Psoas muscle (tissue), 7 donors: ENCODE measurements at regions not wholly inside any gene's neighbourhood (a gene's known extent, or its start where the extent isn't known, plus 50 kb on each side); places are given as distances from the start of the nearest gene placed in this dataset.

Experiments used
- ATAC-seq, 4 donors: fragments of 200-7000 bp; cut with Tn5 transposase; one replicate each; pipeline ENCODE4 v1.9.1; 2020; ENCODE audit warnings: moderate library complexity in 3 of 4, mild to moderate bottlenecking in 2 of 4
- DNase-seq, 2 donors: peaks; one replicate each; pipeline ENCODE4 v3.0.0-alpha.2; 2020
- H3K27ac ChIP-seq: fragments of 200-600 bp; one replicate; pipeline ENCODE4 v1.8.0; 2022
- H3K27me3 ChIP-seq, 3 donors: fragments of 200-600 bp in 1 of 3; one replicate each; pipeline versions ENCODE4 v1.6.1 to v1.8.0; 2013 to 2022; ENCODE audit warnings: low read length in 2 of 3, mild to moderate bottlenecking in 2 of 3, moderate library complexity in 1 of 3; ENCODE audit not compliant: insufficient read depth in 3 of 3
- H3K36me3 ChIP-seq, 2 donors: fragments of 200-600 bp in 1 of 2; one replicate each; pipeline versions ENCODE4 v1.6.1 to v1.8.0; 2013 to 2022; ENCODE audit warnings: low read depth in 1 of 2, mild to moderate bottlenecking in 1 of 2, moderate library complexity in 1 of 2; ENCODE audit not compliant: insufficient read depth in 1 of 2
- H3K4me1 ChIP-seq: fragments of 200-600 bp; one replicate; pipeline ENCODE4 v1.8.0; 2022
- H3K4me3 ChIP-seq: fragments of 200-600 bp; one replicate; pipeline ENCODE4 v1.8.0; 2022; ENCODE audit warnings: mild to moderate bottlenecking
- H3K9me3 ChIP-seq: fragments of 200-600 bp; one replicate; pipeline ENCODE4 v1.8.0; 2022
- WGBS, 3 donors: extraction: QIAGEN DNeasy Blood & Tissue Kit; methylation state at CpG; one replicate each; pipeline versions ENCODE4 v1.1.6 to v1.1.7; 2013; 5-methylcytosine and 5-hydroxymethylcytosine counted together
- intact Hi-C, 2 donors: fragments of 100-400 bp; cut with DNase I; formaldehyde crosslinking; loops; one replicate each; pipeline versions ENCODE4 v1.11.0 to v1.14.2; 2022
- TF ChIP-seq, protein P1 (sequence below): fragments of 200-600 bp; IDR thresholded peaks from one replicate; pipeline ENCODE4 v1.8.0; 2022; ENCODE audit warnings: antibody characterized with exemption
- donor health status: healthy with polysubstance abuse.
- donor health status: DM: no; HTN: no; CAD: no; lungs with moderate emphysema.
- donor health status: Bipolar disorder and iron deficiency.
- donor health status: healthy.
- donor health status: DM: yes; HTN: yes; CAD: no.
- donor health status: DM: no; HTN: no; CAD: no.
- donor health status: DM: yes; HTN: yes; CAD: no.

- no peak overlapping the region for H3K4me3 ChIP-seq
- H3K4me1 ChIP-seq, result no peaks in the 10 kb centered on the region
- H3K27ac ChIP-seq, result no peak overlapping the region
- intact Hi-C loops, result loop anchor here in 1 of 2 donors (10.0 kb wide), 1 partner anchor 232 kb away; no protein-coding TSS in a partner anchor
- no peaks in the 10 kb centered on the region for H3K9me3 ChIP-seq
- TF ChIP-seq, protein P1, sequence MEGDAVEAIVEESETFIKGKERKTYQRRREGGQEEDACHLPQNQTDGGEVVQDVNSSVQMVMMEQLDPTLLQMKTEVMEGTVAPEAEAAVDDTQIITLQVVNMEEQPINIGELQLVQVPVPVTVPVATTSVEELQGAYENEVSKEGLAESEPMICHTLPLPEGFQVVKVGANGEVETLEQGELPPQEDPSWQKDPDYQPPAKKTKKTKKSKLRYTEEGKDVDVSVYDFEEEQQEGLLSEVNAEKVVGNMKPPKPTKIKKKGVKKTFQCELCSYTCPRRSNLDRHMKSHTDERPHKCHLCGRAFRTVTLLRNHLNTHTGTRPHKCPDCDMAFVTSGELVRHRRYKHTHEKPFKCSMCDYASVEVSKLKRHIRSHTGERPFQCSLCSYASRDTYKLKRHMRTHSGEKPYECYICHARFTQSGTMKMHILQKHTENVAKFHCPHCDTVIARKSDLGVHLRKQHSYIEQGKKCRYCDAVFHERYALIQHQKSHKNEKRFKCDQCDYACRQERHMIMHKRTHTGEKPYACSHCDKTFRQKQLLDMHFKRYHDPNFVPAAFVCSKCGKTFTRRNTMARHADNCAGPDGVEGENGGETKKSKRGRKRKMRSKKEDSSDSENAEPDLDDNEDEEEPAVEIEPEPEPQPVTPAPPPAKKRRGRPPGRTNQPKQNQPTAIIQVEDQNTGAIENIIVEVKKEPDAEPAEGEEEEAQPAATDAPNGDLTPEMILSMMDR, result no peak
- H3K27me3 ChIP-seq, result no peaks in the 10 kb centered on the region
- ATAC-seq, result no peak
- H3K36me3 ChIP-seq, result no peaks in the 10 kb centered on the region
- DNase-seq, result no peak
- WGBS, 3 donors, result 60 to 88% (median 70%) methylated on average over 1 of the region's 1 CpG
Observed at GRCh38 chr5:161042443-161042842, 190.4 kb upstream of the ATP10B start.

DNA sequence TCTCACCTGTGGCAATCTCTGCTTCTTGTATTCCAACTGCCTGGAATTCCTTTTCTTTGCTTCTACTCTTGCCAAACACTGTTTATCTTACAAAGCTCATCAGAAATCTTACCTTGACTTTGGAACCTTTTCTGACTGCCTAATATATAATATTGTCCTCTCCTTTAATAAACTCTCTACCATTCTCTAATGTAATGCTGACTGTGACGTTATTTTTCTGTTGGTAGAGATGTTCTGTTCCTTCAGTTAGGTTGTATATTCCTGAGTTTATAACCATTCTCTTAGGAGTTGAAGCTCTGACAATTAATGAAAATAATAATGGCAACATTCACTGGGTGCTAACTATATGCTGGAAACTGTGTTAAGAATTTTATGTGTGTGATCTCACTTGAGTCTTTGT is 188.8 kb upstream of the ATP10B start:
- intact Hi-C loops, result loop anchor here in 1 of 2 donors (10.0 kb wide), 1 partner anchor 234 kb away; no protein-coding TSS in a partner anchor
- DNase-seq (no peak), ATAC-seq (no peak)
- Histone ChIP-seq H3K4me3 (no peak overlapping the region), H3K4me1 (no peaks in the 10 kb centered on the region), H3K9me3 (no peaks in the 10 kb centered on the region), H3K27me3 (peaks cover 0 to 3% (median 0%) of the 10 kb centered on the region in 3 donors), H3K27ac (no peak overlapping the region), H3K36me3 (no peaks in the 10 kb centered on the region)
- TF ChIP-seq, protein P1, result no peak
- 70 to 77% (median 76%) methylated on average over 1 of the region's 1 CpG for WGBS, 3 donors

DNA sequence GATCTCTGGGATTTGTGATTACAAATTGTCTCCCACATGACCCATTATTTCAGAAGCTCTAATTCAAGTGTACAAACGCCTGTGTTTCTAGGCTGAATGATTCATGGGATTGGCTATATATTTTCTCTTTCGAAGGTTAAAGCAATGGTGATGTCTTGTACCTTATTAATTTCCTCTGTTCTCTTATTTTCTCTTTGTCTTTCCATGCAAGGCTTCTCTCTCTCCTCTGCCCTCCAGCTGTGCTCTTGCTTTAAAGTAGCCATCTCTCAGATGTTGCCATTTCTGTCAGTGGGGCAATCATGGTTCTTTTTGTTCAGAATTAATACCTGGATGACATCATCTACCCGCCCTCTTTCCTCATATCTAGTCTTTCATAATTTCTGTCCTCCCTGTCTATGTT is 184.3 kb upstream of the ATP10B start:
- WGBS, 3 donors, result 71 to 84% (median 77%) methylated on average over 3 of the region's 3 CpGs
- H3K4me3 ChIP-seq, result no peak overlapping the region
- DNase-seq, result no peak
- H3K27me3 ChIP-seq, result peaks cover 0 to 3% (median 0%) of the 10 kb centered on the region in 3 donors
- ATAC-seq, result no peak
- TF ChIP-seq, protein P1, result no peak
- intact Hi-C loops, result no loop called here
- no peaks in the 10 kb centered on the region for H3K4me1 ChIP-seq
- no peak overlapping the region for H3K27ac ChIP-seq
- no peaks in the 10 kb centered on the region for H3K9me3 ChIP-seq
- H3K36me3 ChIP-seq, result no peaks in the 10 kb centered on the region

GRCh38 chr5:161034451-161034850 is 182.4 kb upstream of the ATP10B start:
- Histone ChIP-seq H3K4me1 (no peaks in the 10 kb centered on the region), H3K4me3 (no peak overlapping the region), H3K9me3 (no peaks in the 10 kb centered on the region), H3K36me3 (no peaks in the 10 kb centered on the region), H3K27ac (no peak overlapping the region), H3K27me3 (peaks cover 0 to 3% (median 0%) of the 10 kb centered on the region in 3 donors)
- DNase-seq, result no peak
- TF ChIP-seq, protein P1, result no peak
- ATAC-seq, result no peak
- intact Hi-C loops, result no loop called here
- 38 to 76% (median 59%) methylated on average over 1 of the region's 1 CpG for WGBS, 3 donors

- WGBS, 3 donors, result 29 to 40% (median 36%) methylated on average over 3 of the region's 3 CpGs
Observed at GRCh38 chr5:161030229-161030628, 178.2 kb upstream of the ATP10B start.

More at GRCh38 chr5:161030229-161030628, 178.2 kb upstream of the ATP10B start:
- DNase-seq, result no peak
- no peak for ATAC-seq
- H3K27ac ChIP-seq, result no peak overlapping the region
- no peaks in the 10 kb centered on the region for H3K4me1 ChIP-seq
- no peaks in the 10 kb centered on the region for H3K27me3 ChIP-seq
- no peak overlapping the region for H3K4me3 ChIP-seq
- H3K36me3 ChIP-seq, result no peaks in the 10 kb centered on the region
- intact Hi-C loops, result no loop called here
- TF ChIP-seq, protein P1, result no peak
- H3K9me3 ChIP-seq, result no peaks in the 10 kb centered on the region
